Epithelial cell of esophagus (primary cell): ENCODE measurements at regions not wholly inside any gene's neighbourhood (a gene's known extent, or its start where the extent isn't known, plus 50 kb on each side); places are given as distances from the start of the nearest gene placed in this dataset.

Experiments used
- DNase-seq: peaks from one replicate; pipeline ENCODE4 v3.0.0; 2010; ENCODE audit warnings: low read depth
- H3K4me3 ChIP-seq: 2 replicates; pipeline ENCODE4 v1.5.1; 2011; ENCODE audit warnings: mild to moderate bottlenecking, low read length, control low read depth
- CTCF ChIP-seq: IDR thresholded peaks from 2 replicates; pipeline ENCODE4 v1.5.1; 2011; ENCODE audit warnings: low read depth, mild to moderate bottlenecking, low read length, control low read depth, inconsistent platforms; ENCODE audit not compliant: insufficient read depth; ENCODE audit errors: missing control alignments

DNA sequence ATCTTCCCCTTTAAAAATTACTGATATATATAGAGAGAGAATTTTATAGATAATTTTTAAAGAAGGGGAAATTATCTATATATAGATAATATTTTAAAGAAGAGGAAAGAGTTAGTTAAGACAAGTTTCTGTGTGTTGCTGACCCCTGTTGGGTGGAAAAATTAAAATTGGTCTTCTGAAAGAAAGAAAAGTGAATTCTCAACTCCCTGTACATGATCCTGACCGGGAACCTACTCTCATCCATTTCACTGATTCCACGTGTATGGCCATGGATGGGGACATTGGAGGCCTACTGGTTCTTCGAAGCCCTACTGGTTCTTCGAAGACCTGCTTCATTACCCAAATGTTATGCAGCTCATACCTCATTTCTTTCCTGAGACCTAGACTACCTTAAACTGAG lies 53.0 kb upstream of the TCF21 start:
- TF ChIP-seq CTCF = no peak
- DNase-seq = no peak
- H3K4me3 ChIP-seq = no peak overlapping the region

DNA sequence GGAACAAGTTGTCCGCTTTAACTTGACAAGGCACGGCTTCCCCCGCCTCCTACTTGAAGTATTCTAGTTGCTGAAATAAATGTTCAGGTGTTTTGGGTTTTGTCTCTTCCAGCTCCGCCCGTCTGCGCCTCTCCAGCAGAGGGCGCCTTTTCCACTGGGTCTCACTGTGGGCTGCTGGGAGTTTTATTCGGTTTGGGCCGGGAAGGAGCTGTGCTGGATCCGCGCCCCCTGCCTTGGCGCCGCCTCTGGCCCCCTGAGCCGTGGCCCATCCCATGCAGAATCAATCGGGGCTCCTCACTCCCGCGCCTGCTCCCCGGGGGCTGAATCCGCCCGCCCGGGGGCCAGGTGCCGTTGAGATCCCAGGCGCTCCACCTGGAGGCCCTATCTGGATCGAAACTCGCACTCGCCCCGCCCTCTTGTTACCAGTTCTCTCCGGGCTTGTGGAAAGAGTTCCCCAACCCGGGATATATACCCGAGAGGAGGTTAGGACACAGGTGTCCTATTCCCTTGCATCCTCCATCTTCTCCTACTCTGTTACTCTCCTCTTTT lies 51.0 kb upstream of the TCF21 start:
- peak; percentile 92 for TF ChIP-seq CTCF
- H3K4me3 ChIP-seq = peak overlapping the region; percentile 58
- peak; percentile 77 for DNase-seq
